HepG2 (cell line): ENCODE measurements at regions not wholly inside any gene's neighbourhood (a gene's known extent, or its start where the extent isn't known, plus 50 kb on each side); places are given as distances from the start of the nearest gene placed in this dataset.

Experiments used
- GTF3A ChIP-seq: sonication (generic); formaldehyde crosslinking; conservative IDR thresholded peaks from 2 replicates; pipeline ENCODE4 v1.4.0; 2020; ENCODE audit warnings: mild to moderate bottlenecking, missing genetic modification reagents
- HDAC6 ChIP-seq: fragments of 200-600 bp; sonication (generic); IDR thresholded peaks from 2 replicates; pipeline ENCODE4 v1.7.0; 2017; ENCODE audit warnings: mild to moderate bottlenecking, antibody characterized with exemption, low read length, low read depth
- POLR2A ChIP-seq, 2 experiments: IDR thresholded peaks; 2 replicates each; pipeline ENCODE4 v1.6.1; 2011; ENCODE audit warnings: low read depth in 2 of 2, low read length in 2 of 2, mild to moderate bottlenecking in 1 of 2, moderate library complexity in 1 of 2; ENCODE audit not compliant: insufficient read depth in 1 of 2
- RNF2 ChIP-seq: fragments of 450-650 bp; conservative IDR thresholded peaks from 2 replicates; pipeline ENCODE4 v1.6.1; 2016; ENCODE audit warnings: low read depth
- YY1 ChIP-seq: IDR thresholded peaks from 2 replicates; pipeline ENCODE4 v1.6.1; 2011; ENCODE audit warnings: low read length, low read depth, moderate library complexity, mild to moderate bottlenecking; ENCODE audit not compliant: insufficient read depth, insufficient replicate concordance
- ZNF550 ChIP-seq: sonication (generic); formaldehyde crosslinking; IDR thresholded peaks from 2 replicates; pipeline ENCODE4 v1.4.0; 2020; ENCODE audit warnings: mild to moderate bottlenecking, missing genetic modification reagents, borderline replicate concordance

GRCh38 chr9:16281707-16282106 is 588.8 kb downstream of the BNC2 start:
- TF ChIP-seq RNF2 (no peak), GTF3A (no peak), POLR2A (IDR thresholded peaks at IDR 0.05; ENCODE audit: insufficient read depth in 1 of 2, low read depth in 2 of 2, low read length in 2 of 2) (no peak), YY1 (no peak), ZNF550 (CRISPR knock-in tag) (no peak), HDAC6 (no peak)
